Left ventricle myocardium inferior (tissue), 1 donor: ENCODE measurements at regions not wholly inside any gene's neighbourhood (a gene's known extent, or its start where the extent isn't known, plus 50 kb on each side); places are given as distances from the start of the nearest gene placed in this dataset.
A peak's percentile ranks its signal among the peaks of the same experiment; 100 is the strongest.

Experiments
- DNase-seq: peaks from one replicate; pipeline ENCODE4 v3.0.0-alpha.2; 2020
- H3K27ac ChIP-seq: fragments of 200-600 bp; replicated peaks from 2 replicates; pipeline ENCODE4 v1.8.0; 2021
- H3K27me3 ChIP-seq: fragments of 200-600 bp; 2 replicates; pipeline ENCODE4 v1.8.0; 2021; ENCODE audit warnings: low read depth
- H3K36me3 ChIP-seq: fragments of 200-600 bp; 2 replicates; pipeline ENCODE4 v1.8.0; 2021
- H3K4me1 ChIP-seq: fragments of 200-600 bp; 2 replicates; pipeline ENCODE4 v1.8.0; 2021
- H3K4me3 ChIP-seq: fragments of 200-600 bp; 2 replicates; pipeline ENCODE4 v1.8.0; 2021; ENCODE audit warnings: mild to moderate bottlenecking, moderate library complexity
- H3K9me3 ChIP-seq: fragments of 200-600 bp; replicated peaks from 2 replicates; pipeline ENCODE4 v1.8.0; 2021
- intact Hi-C: fragments of 100-400 bp; cut with micrococcal nuclease; formaldehyde crosslinking; loops from one replicate; pipeline ENCODE4 v1.11.0; 2022
- TF ChIP-seq, protein P1 (sequence below): fragments of 200-600 bp; IDR thresholded peaks from 2 replicates; pipeline ENCODE4 v1.8.0; 2021; ENCODE audit warnings: antibody characterized with exemption, mild to moderate bottlenecking, borderline replicate concordance
- donor health status: DM: no; HTN: yes; CAD: no; lungs with severe emphysema.

GRCh38 chr9:87167161-87167560 is 219.9 kb upstream of the GAS1 start:
- no peaks in the 10 kb centered on the region for H3K36me3 ChIP-seq
- TF ChIP-seq, protein P1, sequence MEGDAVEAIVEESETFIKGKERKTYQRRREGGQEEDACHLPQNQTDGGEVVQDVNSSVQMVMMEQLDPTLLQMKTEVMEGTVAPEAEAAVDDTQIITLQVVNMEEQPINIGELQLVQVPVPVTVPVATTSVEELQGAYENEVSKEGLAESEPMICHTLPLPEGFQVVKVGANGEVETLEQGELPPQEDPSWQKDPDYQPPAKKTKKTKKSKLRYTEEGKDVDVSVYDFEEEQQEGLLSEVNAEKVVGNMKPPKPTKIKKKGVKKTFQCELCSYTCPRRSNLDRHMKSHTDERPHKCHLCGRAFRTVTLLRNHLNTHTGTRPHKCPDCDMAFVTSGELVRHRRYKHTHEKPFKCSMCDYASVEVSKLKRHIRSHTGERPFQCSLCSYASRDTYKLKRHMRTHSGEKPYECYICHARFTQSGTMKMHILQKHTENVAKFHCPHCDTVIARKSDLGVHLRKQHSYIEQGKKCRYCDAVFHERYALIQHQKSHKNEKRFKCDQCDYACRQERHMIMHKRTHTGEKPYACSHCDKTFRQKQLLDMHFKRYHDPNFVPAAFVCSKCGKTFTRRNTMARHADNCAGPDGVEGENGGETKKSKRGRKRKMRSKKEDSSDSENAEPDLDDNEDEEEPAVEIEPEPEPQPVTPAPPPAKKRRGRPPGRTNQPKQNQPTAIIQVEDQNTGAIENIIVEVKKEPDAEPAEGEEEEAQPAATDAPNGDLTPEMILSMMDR, result no peak

DNA sequence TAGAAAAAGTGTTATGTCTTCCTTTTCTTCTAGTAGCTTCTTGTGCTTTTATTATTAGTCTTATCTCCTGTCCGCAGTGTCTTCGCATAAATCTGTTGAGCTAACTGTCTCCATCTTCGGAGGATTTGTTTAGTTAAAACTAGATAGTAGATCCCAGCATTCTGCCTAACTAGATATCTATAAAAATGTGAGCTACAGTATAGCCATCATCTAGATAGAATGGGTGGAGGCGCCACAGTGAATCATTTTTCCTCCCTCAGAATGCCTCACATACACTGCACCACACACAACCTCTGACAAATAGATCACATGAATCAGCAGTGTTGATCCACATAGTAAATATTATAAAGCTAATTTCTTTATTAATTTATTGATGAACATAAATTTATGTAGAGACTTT is 220.3 kb upstream of the GAS1 start:
- TF ChIP-seq, protein P1, result no peak
- H3K27me3 ChIP-seq, result no peaks in the 10 kb centered on the region
- intact Hi-C loops, result no loop called here

More at GRCh38 chr9:87167161-87167560, 219.9 kb upstream of the GAS1 start:
- Histone ChIP-seq H3K4me3 (no peak overlapping the region), H3K9me3 (no peaks in the 10 kb centered on the region), H3K4me1 (no peaks in the 10 kb centered on the region), H3K27ac (no peak overlapping the region), H3K27me3 (no peaks in the 10 kb centered on the region)
- DNase-seq, result no peak
- intact Hi-C loops, result no loop called here

DNA sequence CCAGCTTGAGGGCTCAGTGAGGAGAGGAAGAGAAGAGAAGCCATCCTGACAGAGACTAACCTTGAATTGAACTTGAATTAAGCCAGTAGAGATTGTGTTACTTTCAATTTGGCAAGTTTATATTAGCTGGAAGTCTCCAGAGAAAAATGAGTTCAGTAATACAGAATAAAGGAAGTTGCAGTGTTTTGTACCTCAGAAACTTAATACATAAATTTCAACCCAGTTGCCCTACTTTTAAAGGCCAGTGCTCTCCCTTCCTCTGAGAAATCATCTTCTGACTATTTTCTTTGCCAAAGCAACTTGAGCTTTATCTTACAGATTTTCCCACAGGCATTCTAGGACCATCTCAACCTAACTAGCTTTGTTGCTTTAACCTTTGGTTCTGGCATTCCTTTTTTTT is 231.0 kb upstream of the GAS1 start:
- Histone ChIP-seq H3K27ac (peak overlapping the region; percentile 0), H3K4me3 (no peak overlapping the region), H3K4me1 (peaks cover 4% of the 10 kb centered on the region), H3K36me3 (no peaks in the 10 kb centered on the region), H3K9me3 (peaks cover 17% of the 10 kb centered on the region), H3K27me3 (no peaks in the 10 kb centered on the region)
- intact Hi-C loops, result no loop called here
- TF ChIP-seq, protein P1, result no peak
- DNase-seq, result no peak

More for the DNA sequence above, 220.3 kb upstream of the GAS1 start:
- Histone ChIP-seq H3K4me3 (no peak overlapping the region), H3K9me3 (no peaks in the 10 kb centered on the region), H3K4me1 (no peaks in the 10 kb centered on the region), H3K36me3 (no peaks in the 10 kb centered on the region), H3K27ac (no peak overlapping the region)
- no peak for DNase-seq

GRCh38 chr9:87179553-87180340 is 232.4 kb upstream of the GAS1 start:
- Histone ChIP-seq H3K4me1 (peaks cover 4% of the 10 kb centered on the region), H3K27ac (no peak overlapping the region), H3K9me3 (peaks cover 22% of the 10 kb centered on the region), H3K27me3 (no peaks in the 10 kb centered on the region), H3K4me3 (no peak overlapping the region), H3K36me3 (no peaks in the 10 kb centered on the region)
- TF ChIP-seq, protein P1, result no peak
- intact Hi-C loops, result no loop called here
- no peak for DNase-seq

DNA sequence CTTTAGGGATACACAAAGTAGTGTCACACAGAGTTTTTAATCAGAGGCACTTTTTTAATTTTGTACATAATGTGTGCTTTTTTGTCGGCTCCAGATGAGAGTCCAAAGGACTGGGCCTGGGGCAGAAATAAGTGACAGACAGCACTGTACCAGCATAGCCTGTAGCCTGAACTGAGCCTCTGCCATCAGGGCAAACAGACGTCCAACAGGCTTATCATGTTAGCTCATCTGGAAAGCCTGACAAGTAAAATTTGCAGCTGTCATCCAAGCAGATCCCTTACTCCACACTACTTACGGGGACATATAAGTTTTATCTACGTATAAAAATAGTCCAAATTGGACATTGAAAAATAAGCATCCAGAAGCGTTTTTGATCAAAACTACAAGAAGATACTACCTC is 233.1 kb upstream of the GAS1 start:
- TF ChIP-seq, protein P1, result no peak
- H3K27me3 ChIP-seq, result no peaks in the 10 kb centered on the region
- H3K27ac ChIP-seq, result no peak overlapping the region
- H3K4me3 ChIP-seq, result no peak overlapping the region
- no peaks in the 10 kb centered on the region for H3K36me3 ChIP-seq
- H3K4me1 ChIP-seq, result peaks cover 4% of the 10 kb centered on the region
- intact Hi-C loops, result no loop called here
- peaks cover 22% of the 10 kb centered on the region for H3K9me3 ChIP-seq
- DNase-seq, result no peak
